HepG2 (cell line): ENCODE measurements at regions not wholly inside any gene's neighbourhood (a gene's known extent, or its start where the extent isn't known, plus 50 kb on each side); places are given as distances from the start of the nearest gene placed in this dataset.

Experiments
- HNRNPH1 ChIP-seq: fragments of 200-400 bp; formaldehyde crosslinking; optimal IDR thresholded peaks from 2 replicates; pipeline ENCODE3; 2017; ENCODE audit warnings: mild to moderate bottlenecking, low read depth, low read length
- MAFK ChIP-seq, 2 experiments: IDR thresholded peaks in 1 of 2; conservative IDR thresholded peaks in 1 of 2; 2 replicates each; pipeline ENCODE4 v1.6.1; 2011; ENCODE audit warnings: improper control_type of control experiment in 2 of 2, low read length in 2 of 2
- RCOR2 ChIP-seq: IDR thresholded peaks from 2 replicates; pipeline ENCODE4 v1.6.1; 2016; ENCODE audit warnings: missing biosample characterization, missing genetic modification reagents
- SKIL ChIP-seq: sonication (generic); formaldehyde crosslinking; IDR thresholded peaks from 2 replicates; pipeline ENCODE4 v1.8.0; 2022; ENCODE audit warnings: missing genetic modification reagents, mild to moderate bottlenecking, moderate library complexity, borderline replicate concordance
- TARDBP ChIP-seq: sonication (generic); formaldehyde crosslinking; IDR thresholded peaks from 2 replicates; pipeline ENCODE4 v1.8.0; 2022; ENCODE audit warnings: mild to moderate bottlenecking, missing genetic modification reagents
- TOPORS ChIP-seq: sonication (generic); formaldehyde crosslinking; IDR thresholded peaks from 2 replicates; pipeline ENCODE4 v1.8.0; 2023; ENCODE audit warnings: mild to moderate bottlenecking, missing genetic modification reagents
- ZNF180 ChIP-seq: sonication (generic); formaldehyde crosslinking; IDR thresholded peaks from 2 replicates; pipeline ENCODE4 v1.4.0; 2020; ENCODE audit warnings: low read depth, missing genetic modification reagents, borderline replicate concordance
- ZNF407 ChIP-seq: sonication (generic); formaldehyde crosslinking; IDR thresholded peaks from one replicate; pipeline ENCODE4 v1.5.1; 2020; ENCODE audit warnings: mild to moderate bottlenecking, missing genetic modification reagents; ENCODE audit errors: not compliant biosample characterization
- ZNF883 ChIP-seq: sonication (generic); formaldehyde crosslinking; IDR thresholded peaks from 2 replicates; pipeline ENCODE4 v1.5.1; 2020; ENCODE audit warnings: mild to moderate bottlenecking, missing genetic modification reagents; ENCODE audit errors: not compliant biosample characterization
- TF ChIP-seq, protein P1 (sequence below): IDR thresholded peaks from 2 replicates; pipeline ENCODE4 v1.6.1; 2016; ENCODE audit warnings: missing compliant biosample characterization, missing genetic modification reagents, borderline replicate concordance
- TF ChIP-seq, protein P2 (sequence below): sonication (generic); formaldehyde crosslinking; IDR thresholded peaks from 2 replicates; pipeline ENCODE4 v1.4.0; 2020; ENCODE audit warnings: low read depth, mild to moderate bottlenecking, missing genetic modification reagents

DNA sequence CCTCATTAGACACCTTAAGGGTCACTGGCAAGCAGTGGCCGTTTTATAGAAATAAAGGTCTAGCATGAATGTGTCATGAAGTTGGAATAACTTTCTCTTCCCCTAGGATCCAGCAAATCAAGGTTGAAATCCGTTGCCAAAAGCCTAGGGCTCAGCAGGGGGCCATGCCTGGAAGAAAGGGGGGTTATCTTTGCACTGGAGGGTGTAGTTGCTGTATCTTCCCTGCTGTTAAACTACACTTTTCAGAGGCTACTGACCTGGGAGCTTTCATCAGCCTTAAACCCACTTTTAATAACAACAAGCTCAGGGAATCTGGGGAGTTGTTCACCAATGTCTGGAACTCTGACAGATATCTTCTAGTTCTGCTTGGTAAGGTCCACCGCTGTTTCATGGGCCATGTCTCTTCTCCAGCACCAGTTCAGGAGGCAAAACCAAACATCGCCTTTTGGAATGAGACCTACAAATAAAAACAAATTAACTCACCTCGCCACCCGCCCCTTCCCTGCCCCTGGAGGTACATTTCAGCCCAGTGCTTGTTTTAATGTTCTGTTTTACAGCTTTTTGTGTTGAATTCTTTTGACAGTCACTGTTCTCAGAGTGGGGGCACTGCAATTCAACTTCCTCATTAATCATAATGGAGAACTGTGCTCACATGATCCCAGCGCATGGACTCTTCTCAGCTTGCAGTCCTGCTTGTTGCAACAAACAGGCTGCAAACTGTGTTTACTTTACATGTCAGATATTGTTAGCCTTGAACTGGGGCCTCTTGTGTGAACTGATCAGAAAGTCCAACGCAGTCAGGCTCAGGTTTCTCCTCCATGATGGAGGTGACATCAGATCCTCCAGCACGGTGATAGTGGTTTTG lies 508.7 kb downstream of the KCNJ2 start (continued):
- no peak for TF ChIP-seq SKIL (CRISPR knock-in tag)
- TF ChIP-seq ZNF180 (CRISPR knock-in tag), result no peak
- TF ChIP-seq HNRNPH1, result no peak
- no peak for TF ChIP-seq TOPORS (CRISPR knock-in tag)
- 0 out of 2 replicates have a peak, but pooled peaks have one; percentile 45 for TF ChIP-seq RCOR2
- no peak for TF ChIP-seq ZNF407 (CRISPR knock-in tag)
- no peak; the same call in 1 of the 2 replicates for TF ChIP-seq TARDBP (CRISPR knock-in tag)
- TF ChIP-seq, protein P1, sequence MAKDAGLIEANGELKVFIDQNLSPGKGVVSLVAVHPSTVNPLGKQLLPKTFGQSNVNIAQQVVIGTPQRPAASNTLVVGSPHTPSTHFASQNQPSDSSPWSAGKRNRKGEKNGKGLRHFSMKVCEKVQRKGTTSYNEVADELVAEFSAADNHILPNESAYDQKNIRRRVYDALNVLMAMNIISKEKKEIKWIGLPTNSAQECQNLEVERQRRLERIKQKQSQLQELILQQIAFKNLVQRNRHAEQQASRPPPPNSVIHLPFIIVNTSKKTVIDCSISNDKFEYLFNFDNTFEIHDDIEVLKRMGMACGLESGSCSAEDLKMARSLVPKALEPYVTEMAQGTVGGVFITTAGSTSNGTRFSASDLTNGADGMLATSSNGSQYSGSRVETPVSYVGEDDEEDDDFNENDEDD (CRISPR knock-in tag), result no peak; the same call in 1 of the 2 replicates
- TF ChIP-seq, protein P2, sequence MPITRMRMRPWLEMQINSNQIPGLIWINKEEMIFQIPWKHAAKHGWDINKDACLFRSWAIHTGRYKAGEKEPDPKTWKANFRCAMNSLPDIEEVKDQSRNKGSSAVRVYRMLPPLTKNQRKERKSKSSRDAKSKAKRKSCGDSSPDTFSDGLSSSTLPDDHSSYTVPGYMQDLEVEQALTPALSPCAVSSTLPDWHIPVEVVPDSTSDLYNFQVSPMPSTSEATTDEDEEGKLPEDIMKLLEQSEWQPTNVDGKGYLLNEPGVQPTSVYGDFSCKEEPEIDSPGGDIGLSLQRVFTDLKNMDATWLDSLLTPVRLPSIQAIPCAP, result no peak
- no peak for TF ChIP-seq MAFK (conservative IDR thresholded peaks at IDR 0.05 in 1 of 2, IDR thresholded peaks at IDR 0.05 in 1 of 2; ENCODE audit: low read length in 2 of 2)
- no peak for TF ChIP-seq ZNF883 (CRISPR knock-in tag)
